ENCODE measurements at regions not wholly inside any gene's neighbourhood (a gene's known extent, or its start where the extent isn't known, plus 50 kb on each side); places are given as distances from the start of the nearest gene placed in this dataset.
"Not testable (repeated sequence)": the region's sequence is repeated elsewhere in the genome, so short reads cannot be mapped to it uniquely, and the experiment has no call there.

- DNase-seq, result peak; percentile 71
These were observed 496.4 kb downstream of the KIF20B start for GRCh38 chr10:90197766-90198165.

GRCh38 chr10:90199093-90199492 is 497.7 kb downstream of the KIF20B start:
- no peak for DNase-seq

- no peak for DNase-seq
These were observed 498.1 kb downstream of the KIF20B start for GRCh38 chr10:90199513-90199912.

GRCh38 chr10:90204131-90204955 is 503.0 kb downstream of the KIF20B start:
- DNase-seq, result peak; percentile 6

- peak; percentile 68 for DNase-seq
These were observed 503.5 kb downstream of the KIF20B start for GRCh38 chr10:90204956-90205314.

GRCh38 chr10:90205340-90205739 is 503.9 kb downstream of the KIF20B start:
- no peak for DNase-seq

GRCh38 chr10:90213346-90213745 is 512.0 kb downstream of the KIF20B start:
- DNase-seq, result no peak

- DNase-seq, result no peak
These were observed 517.5 kb downstream of the KIF20B start for GRCh38 chr10:90218846-90219245.

GRCh38 chr10:90222372-90222771 is 521.0 kb downstream of the KIF20B start:
- peak; percentile 85 for DNase-seq

GRCh38 chr10:90222939-90223338 is 521.5 kb downstream of the KIF20B start:
- DNase-seq, result no peak

- DNase-seq, result no peak
These were observed 523.6 kb downstream of the KIF20B start for GRCh38 chr10:90224791-90225566.

GRCh38 chr10:90226517-90226916 is 525.1 kb downstream of the KIF20B start:
- DNase-seq, result no peak

- DNase-seq, result peak; percentile 81
These were observed 525.8 kb downstream of the KIF20B start for GRCh38 chr10:90227217-90227656.

GRCh38 chr10:90227786-90228185 is 526.4 kb downstream of the KIF20B start:
- DNase-seq, result peak; percentile 11

- DNase-seq, result no peak
These were observed 528.1 kb downstream of the KIF20B start for GRCh38 chr10:90229486-90229885.

- DNase-seq, result peak; percentile 7
These were observed 532.4 kb downstream of the KIF20B start for GRCh38 chr10:90233805-90234204.

- no peak for DNase-seq
These were observed 544.2 kb downstream of the KIF20B start for GRCh38 chr10:90245623-90246022.

- not testable (repeated sequence) for DNase-seq
These were observed 549.4 kb downstream of the KIF20B start for GRCh38 chr10:90250784-90251183.

- no peak for DNase-seq
These were observed 568.3 kb downstream of the KIF20B start for GRCh38 chr10:90269699-90270098.

GRCh38 chr10:90274721-90275468 is 573.5 kb downstream of the KIF20B start:
- DNase-seq, result no peak

GRCh38 chr10:90276894-90277475 is 575.6 kb downstream of the KIF20B start:
- DNase-seq, result peak; percentile 2

- no peak for DNase-seq
These were observed 571.4 kb downstream of the HTR7 start for GRCh38 chr10:90286406-90286805.

GRCh38 chr10:90286941-90287340 is 570.9 kb downstream of the HTR7 start:
- no peak for DNase-seq

Measured in EL (cell line).